ENCODE measurements at regions not wholly inside any gene's neighbourhood (a gene's known extent, or its start where the extent isn't known, plus 50 kb on each side); places are given as distances from the start of the nearest gene placed in this dataset.
"Not testable (repeated sequence)": the region's sequence is repeated elsewhere in the genome, so short reads cannot be mapped to it uniquely, and the experiment has no call there.

- no peak overlapping the region for H3K27ac ChIP-seq (ENCODE audit: low read depth, low read length)
- no peak overlapping the region for H2AFZ ChIP-seq (ENCODE audit: low read length, unreplicated experiment)
- no peaks in the 10 kb centered on the region for H3K4me1 ChIP-seq (ENCODE audit: control insufficient read depth, insufficient read depth, low read length, unreplicated experiment)
- no peaks in the 10 kb centered on the region for H3K27me3 ChIP-seq (ENCODE audit: insufficient read depth, low read length)
- H3K79me2 ChIP-seq (ENCODE audit: control insufficient read depth, insufficient read depth, low read length, unreplicated experiment) = no peaks in the 10 kb centered on the region
- H3K36me3 ChIP-seq (ENCODE audit: insufficient read depth, low read length) = no peaks in the 10 kb centered on the region
- H3K4me3 ChIP-seq (ENCODE audit: low read depth, low read length) = no peak overlapping the region
Observed at GRCh38 chr5:124511791-124512190, 234.6 kb downstream of the ZNF608 start.

- H3K27me3 ChIP-seq (ENCODE audit: insufficient read depth, low read length) = no peaks in the 10 kb centered on the region
- H3K36me3 ChIP-seq (ENCODE audit: insufficient read depth, low read length) = no peaks in the 10 kb centered on the region
- no peak overlapping the region for H3K27ac ChIP-seq (ENCODE audit: low read depth, low read length)
- no peak overlapping the region for H3K4me3 ChIP-seq (ENCODE audit: low read depth, low read length)
- no peaks in the 10 kb centered on the region for H3K4me1 ChIP-seq (ENCODE audit: control insufficient read depth, insufficient read depth, low read length, unreplicated experiment)
- no peak overlapping the region for H2AFZ ChIP-seq (ENCODE audit: low read length, unreplicated experiment)
- H3K79me2 ChIP-seq (ENCODE audit: control insufficient read depth, insufficient read depth, low read length, unreplicated experiment) = no peaks in the 10 kb centered on the region
Observed at GRCh38 chr5:124507688-124508087, 238.8 kb downstream of the ZNF608 start.

GRCh38 chr5:124504081-124504916 is 242.1 kb downstream of the ZNF608 start:
- Histone ChIP-seq H2AFZ (ENCODE audit: low read length, unreplicated experiment) (no peak overlapping the region), H3K27me3 (ENCODE audit: insufficient read depth, low read length) (no peaks in the 10 kb centered on the region), H3K4me3 (ENCODE audit: low read depth, low read length) (no peak overlapping the region), H3K79me2 (ENCODE audit: control insufficient read depth, insufficient read depth, low read length, unreplicated experiment) (no peaks in the 10 kb centered on the region), H3K4me1 (ENCODE audit: control insufficient read depth, insufficient read depth, low read length, unreplicated experiment) (no peaks in the 10 kb centered on the region), H3K36me3 (ENCODE audit: insufficient read depth, low read length) (no peaks in the 10 kb centered on the region), H3K27ac (ENCODE audit: low read depth, low read length) (no peak overlapping the region)

- no peak overlapping the region for H2AFZ ChIP-seq (ENCODE audit: low read length, unreplicated experiment)
- H3K27me3 ChIP-seq (ENCODE audit: insufficient read depth, low read length) = no peaks in the 10 kb centered on the region
- no peaks in the 10 kb centered on the region for H3K4me1 ChIP-seq (ENCODE audit: control insufficient read depth, insufficient read depth, low read length, unreplicated experiment)
- no peak overlapping the region for H3K4me3 ChIP-seq (ENCODE audit: low read depth, low read length)
- no peaks in the 10 kb centered on the region for H3K79me2 ChIP-seq (ENCODE audit: control insufficient read depth, insufficient read depth, low read length, unreplicated experiment)
- H3K27ac ChIP-seq (ENCODE audit: low read depth, low read length) = no peak overlapping the region
- no peaks in the 10 kb centered on the region for H3K36me3 ChIP-seq (ENCODE audit: insufficient read depth, low read length)
Observed at GRCh38 chr5:124502551-124502950, 243.9 kb downstream of the ZNF608 start.

GRCh38 chr5:124499818-124500217 is 246.6 kb downstream of the ZNF608 start:
- H3K79me2 ChIP-seq (ENCODE audit: control insufficient read depth, insufficient read depth, low read length, unreplicated experiment); H3K27me3 ChIP-seq (ENCODE audit: insufficient read depth, low read length); H3K4me1 ChIP-seq (ENCODE audit: control insufficient read depth, insufficient read depth, low read length, unreplicated experiment); H2AFZ ChIP-seq (ENCODE audit: low read length, unreplicated experiment); H3K36me3 ChIP-seq (ENCODE audit: insufficient read depth, low read length); H3K27ac ChIP-seq (ENCODE audit: low read depth, low read length); H3K4me3 ChIP-seq (ENCODE audit: low read depth, low read length): not testable (repeated sequence)

- not testable (repeated sequence) for H3K27ac ChIP-seq (ENCODE audit: low read depth, low read length); H2AFZ ChIP-seq (ENCODE audit: low read length, unreplicated experiment); H3K4me1 ChIP-seq (ENCODE audit: control insufficient read depth, insufficient read depth, low read length, unreplicated experiment); H3K4me3 ChIP-seq (ENCODE audit: low read depth, low read length); H3K79me2 ChIP-seq (ENCODE audit: control insufficient read depth, insufficient read depth, low read length, unreplicated experiment); H3K27me3 ChIP-seq (ENCODE audit: insufficient read depth, low read length); H3K36me3 ChIP-seq (ENCODE audit: insufficient read depth, low read length)
Observed at GRCh38 chr5:124496968-124497367, 249.5 kb downstream of the ZNF608 start.

- no peaks in the 10 kb centered on the region for H3K27me3 ChIP-seq (ENCODE audit: insufficient read depth, low read length)
- no peaks in the 10 kb centered on the region for H3K36me3 ChIP-seq (ENCODE audit: insufficient read depth, low read length)
- H3K79me2 ChIP-seq (ENCODE audit: control insufficient read depth, insufficient read depth, low read length, unreplicated experiment) = no peaks in the 10 kb centered on the region
- no peak overlapping the region for H3K27ac ChIP-seq (ENCODE audit: low read depth, low read length)
- H3K4me1 ChIP-seq (ENCODE audit: control insufficient read depth, insufficient read depth, low read length, unreplicated experiment) = no peaks in the 10 kb centered on the region
- no peak overlapping the region for H3K4me3 ChIP-seq (ENCODE audit: low read depth, low read length)
- H2AFZ ChIP-seq (ENCODE audit: low read length, unreplicated experiment) = no peak overlapping the region
Observed at GRCh38 chr5:124494540-124495116, 251.8 kb downstream of the ZNF608 start.

GRCh38 chr5:124492444-124493224 is 253.8 kb downstream of the ZNF608 start:
- Histone ChIP-seq H2AFZ (ENCODE audit: low read length, unreplicated experiment) (no peak overlapping the region), H3K4me3 (ENCODE audit: low read depth, low read length) (no peak overlapping the region), H3K27me3 (ENCODE audit: insufficient read depth, low read length) (no peaks in the 10 kb centered on the region), H3K79me2 (ENCODE audit: control insufficient read depth, insufficient read depth, low read length, unreplicated experiment) (no peaks in the 10 kb centered on the region), H3K27ac (ENCODE audit: low read depth, low read length) (no peak overlapping the region), H3K36me3 (ENCODE audit: insufficient read depth, low read length) (no peaks in the 10 kb centered on the region), H3K4me1 (ENCODE audit: control insufficient read depth, insufficient read depth, low read length, unreplicated experiment) (no peaks in the 10 kb centered on the region)

GRCh38 chr5:124490315-124490714 is 256.1 kb downstream of the ZNF608 start:
- not testable (repeated sequence) for H3K4me1 ChIP-seq (ENCODE audit: control insufficient read depth, insufficient read depth, low read length, unreplicated experiment)

GRCh38 chr5:124481419-124481818 is 265.0 kb downstream of the ZNF608 start:
- Histone ChIP-seq H3K4me3 (ENCODE audit: low read depth, low read length) (no peak overlapping the region), H3K27ac (ENCODE audit: low read depth, low read length) (no peak overlapping the region), H3K4me1 (ENCODE audit: control insufficient read depth, insufficient read depth, low read length, unreplicated experiment) (no peaks in the 10 kb centered on the region), H3K36me3 (ENCODE audit: insufficient read depth, low read length) (no peaks in the 10 kb centered on the region), H3K79me2 (ENCODE audit: control insufficient read depth, insufficient read depth, low read length, unreplicated experiment) (no peaks in the 10 kb centered on the region), H2AFZ (ENCODE audit: low read length, unreplicated experiment) (no peak overlapping the region), H3K27me3 (ENCODE audit: insufficient read depth, low read length) (no peaks in the 10 kb centered on the region)

More at GRCh38 chr5:124490315-124490714, 256.1 kb downstream of the ZNF608 start:
- not testable (repeated sequence) for H3K27ac ChIP-seq (ENCODE audit: low read depth, low read length); H3K27me3 ChIP-seq (ENCODE audit: insufficient read depth, low read length); H3K36me3 ChIP-seq (ENCODE audit: insufficient read depth, low read length); H3K4me3 ChIP-seq (ENCODE audit: low read depth, low read length); H2AFZ ChIP-seq (ENCODE audit: low read length, unreplicated experiment); H3K79me2 ChIP-seq (ENCODE audit: control insufficient read depth, insufficient read depth, low read length, unreplicated experiment)

All from ACC112 (cell line).